ENCODE measurements at regions not wholly inside any gene's neighbourhood (a gene's known extent, or its start where the extent isn't known, plus 50 kb on each side); places are given as distances from the start of the nearest gene placed in this dataset.
"Not testable (repeated sequence)": the region's sequence is repeated elsewhere in the genome, so short reads cannot be mapped to it uniquely, and the experiment has no call there.

DNA sequence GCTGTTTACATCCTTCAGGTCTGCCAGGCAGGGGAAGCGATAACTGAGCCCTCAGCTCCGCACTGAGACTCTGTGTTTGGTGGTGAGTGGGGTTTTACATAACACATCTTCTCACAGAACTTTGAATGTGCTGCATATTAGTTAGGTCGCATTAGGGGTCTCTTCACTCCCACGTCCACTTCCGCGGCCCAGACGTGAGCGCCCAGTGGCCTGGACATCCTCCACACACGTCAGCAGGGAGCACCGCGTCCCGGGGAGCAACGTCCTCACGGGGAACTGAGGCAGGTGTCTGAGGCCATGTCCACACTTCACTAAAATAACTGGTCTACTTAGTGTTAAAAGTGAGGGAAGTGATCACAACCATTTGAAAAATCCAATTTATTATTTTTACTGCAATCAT is 100.4 kb upstream of the SATB2 start:
- no peak for DNase-seq (ENCODE audit: low read depth)

DNA sequence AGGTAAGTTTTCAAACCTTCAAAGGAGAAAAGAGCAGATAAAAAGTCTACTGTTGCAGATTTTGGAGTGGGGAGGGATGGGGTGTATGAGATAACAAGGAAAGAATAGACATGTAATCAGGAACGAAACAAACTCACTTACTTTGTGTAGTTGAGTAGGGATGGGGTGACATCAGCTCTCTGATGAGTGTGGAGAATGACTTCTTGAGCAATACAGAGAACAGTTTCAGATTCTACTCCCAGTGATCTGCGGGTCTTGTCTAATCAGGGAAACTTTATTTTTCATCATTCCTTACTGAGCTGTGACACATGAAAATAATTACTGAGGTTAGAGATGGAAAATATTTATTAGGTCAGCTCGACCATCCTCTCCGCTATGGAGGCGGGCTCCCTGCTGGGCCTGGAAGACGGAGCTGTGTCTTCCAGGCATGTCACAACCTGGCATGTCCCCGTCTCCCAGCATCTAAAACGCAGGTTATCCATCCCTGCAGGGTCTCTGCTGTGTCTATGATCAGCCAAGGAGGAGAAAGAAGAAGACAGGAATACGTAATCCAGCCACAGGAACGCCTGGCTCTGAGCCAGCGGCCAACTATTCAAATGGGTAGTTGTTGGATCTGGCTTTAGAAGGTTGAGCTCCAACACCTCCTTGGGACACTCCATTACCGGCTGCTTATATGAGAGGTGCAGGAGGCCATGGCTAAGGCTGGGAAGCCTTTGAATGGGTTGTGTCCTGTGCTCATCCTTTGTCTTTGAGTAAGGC is 99.0 kb upstream of the SATB2 start:
- DNase-seq (ENCODE audit: low read depth): no peak

DNA sequence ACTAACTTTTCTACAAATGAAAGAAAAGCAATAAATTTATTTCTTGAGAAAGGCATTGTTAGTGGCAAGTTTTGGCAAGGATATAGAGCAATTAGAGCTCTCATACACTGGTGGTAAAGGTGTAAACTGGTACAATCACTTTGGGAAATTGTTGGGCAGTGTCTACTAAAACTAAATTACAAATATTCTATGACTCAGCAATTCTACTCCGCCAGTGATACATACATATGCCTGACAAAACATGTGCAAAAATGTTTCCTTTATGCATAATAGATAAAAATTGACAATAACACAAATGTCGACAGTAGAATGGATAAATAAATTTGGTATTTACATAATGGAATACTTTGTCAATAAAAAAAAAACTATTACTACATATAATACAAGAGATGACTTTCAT is 96.3 kb upstream of the SATB2 start:
- DNase-seq (ENCODE audit: low read depth): no peak

DNA sequence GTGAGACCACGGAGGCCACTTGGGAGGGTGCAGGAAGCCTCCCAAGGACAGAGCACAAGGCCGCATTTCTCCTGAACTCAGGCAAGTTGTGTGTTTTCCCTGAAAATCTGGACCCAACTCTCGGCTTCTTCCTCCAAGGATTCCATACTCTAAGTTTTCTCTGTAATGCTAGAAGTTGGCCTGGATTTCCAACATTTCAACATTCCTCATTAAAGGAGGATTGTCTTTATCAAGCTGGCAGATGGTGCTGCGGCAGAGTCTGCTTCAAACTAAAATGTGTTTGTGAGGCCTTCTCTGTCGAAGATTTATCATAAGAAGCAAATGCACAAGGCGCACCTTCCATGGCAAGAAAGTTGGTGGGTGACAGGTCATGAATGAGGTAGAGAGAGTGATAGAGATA is 94.4 kb upstream of the SATB2 start:
- DNase-seq (ENCODE audit: low read depth): no peak

DNA sequence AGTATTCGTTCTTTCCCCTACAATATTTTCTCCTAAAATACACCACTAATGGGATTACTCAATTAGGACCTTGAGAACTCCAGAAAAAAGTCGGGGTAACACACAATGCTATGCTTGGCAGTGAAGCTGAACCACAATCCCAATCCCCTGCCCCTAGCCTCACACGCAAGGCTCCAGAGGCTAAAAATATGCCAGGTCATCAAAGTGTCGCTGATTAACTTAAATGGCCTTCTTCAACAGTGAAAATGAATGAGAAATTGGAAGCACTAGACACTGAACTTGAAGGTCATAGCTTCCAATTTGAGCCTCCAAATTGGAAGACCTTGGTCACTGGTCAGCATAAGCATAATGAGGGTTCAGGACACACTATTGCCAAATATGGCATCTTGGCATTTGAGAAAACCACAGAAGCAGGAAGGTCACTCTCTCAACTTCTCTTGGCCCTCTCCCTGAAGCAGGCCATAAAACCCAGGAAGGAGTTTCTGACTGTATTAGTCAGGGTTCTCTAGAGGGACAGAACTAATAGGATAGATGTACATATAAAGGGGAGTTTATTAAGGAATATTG is 86.0 kb upstream of the SATB2 start:
- no peak for DNase-seq (ENCODE audit: low read depth)

DNA sequence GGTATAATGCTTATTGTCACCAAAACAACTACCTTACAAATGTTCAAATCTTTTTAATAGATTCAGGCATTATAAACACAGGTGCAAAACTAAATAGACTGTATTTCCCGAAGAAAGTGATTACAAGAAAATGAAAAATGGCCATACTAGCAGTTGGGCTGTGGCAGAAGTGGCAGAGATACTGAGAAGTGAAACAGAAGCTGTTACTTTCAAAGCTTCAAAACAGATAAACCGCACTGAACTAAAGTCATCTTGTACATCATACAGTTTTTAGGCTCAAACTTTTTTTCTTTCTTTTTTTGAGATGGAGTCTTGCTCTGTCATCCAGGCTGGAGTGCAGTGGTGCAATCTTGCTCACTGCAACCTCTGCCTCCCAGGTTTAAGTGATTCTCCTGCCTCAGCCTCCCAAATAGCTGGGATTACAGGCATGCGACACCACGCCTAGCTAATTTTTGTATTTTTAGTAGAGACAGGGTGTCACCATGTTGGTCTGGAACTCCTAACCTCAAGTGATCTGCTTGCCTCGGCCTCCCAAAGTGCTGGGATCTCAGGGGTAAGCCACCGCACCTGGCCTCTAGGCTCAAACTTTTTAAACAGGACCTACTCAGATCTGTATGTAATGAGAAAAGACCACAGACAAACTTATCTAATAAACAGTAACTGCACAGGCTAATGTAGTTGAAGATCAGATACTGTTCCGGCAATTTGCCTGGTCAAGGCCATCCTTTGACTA is 77.9 kb upstream of the SATB2 start:
- no peak for DNase-seq (ENCODE audit: low read depth)

DNA sequence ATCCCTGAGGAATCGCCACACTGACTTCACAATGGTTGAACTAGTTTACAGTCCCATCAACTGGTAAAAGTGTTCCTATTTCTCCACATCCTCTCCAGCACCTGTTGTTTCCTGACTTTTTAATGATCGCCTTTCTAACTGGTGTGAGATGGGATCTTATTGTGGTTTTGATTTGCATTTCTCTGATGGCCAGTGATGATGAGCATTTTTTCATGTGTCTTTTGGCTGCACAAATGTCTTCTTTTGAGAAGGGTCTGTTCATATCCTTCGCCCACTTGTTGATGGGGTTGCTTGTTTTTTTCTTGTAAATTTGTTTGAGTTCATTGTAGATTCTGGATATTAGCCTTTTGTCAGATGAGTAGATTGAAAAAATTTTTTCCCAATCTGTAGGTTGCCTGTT is 76.1 kb upstream of the SATB2 start:
- DNase-seq (ENCODE audit: low read depth): not testable (repeated sequence)

DNA sequence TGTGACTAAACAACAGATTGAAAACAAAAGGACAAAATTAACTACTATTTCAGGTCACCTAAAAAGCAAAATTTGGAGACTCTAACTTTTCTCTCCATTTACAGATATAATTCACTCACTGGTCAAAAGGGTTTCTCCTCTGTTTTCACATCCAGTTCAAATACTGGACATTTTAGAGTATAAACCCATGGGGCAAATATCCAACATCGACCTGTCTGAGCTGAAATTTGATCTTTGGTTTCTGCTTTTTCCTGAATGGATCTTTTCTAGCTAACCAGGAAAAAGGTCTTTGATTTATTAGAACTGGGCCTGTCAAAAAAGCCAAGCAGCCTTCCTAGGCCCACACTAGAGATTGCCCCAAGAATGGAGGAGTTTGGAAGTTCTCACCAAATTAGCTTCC is 69.3 kb upstream of the SATB2 start:
- DNase-seq (ENCODE audit: low read depth): no peak

DNA sequence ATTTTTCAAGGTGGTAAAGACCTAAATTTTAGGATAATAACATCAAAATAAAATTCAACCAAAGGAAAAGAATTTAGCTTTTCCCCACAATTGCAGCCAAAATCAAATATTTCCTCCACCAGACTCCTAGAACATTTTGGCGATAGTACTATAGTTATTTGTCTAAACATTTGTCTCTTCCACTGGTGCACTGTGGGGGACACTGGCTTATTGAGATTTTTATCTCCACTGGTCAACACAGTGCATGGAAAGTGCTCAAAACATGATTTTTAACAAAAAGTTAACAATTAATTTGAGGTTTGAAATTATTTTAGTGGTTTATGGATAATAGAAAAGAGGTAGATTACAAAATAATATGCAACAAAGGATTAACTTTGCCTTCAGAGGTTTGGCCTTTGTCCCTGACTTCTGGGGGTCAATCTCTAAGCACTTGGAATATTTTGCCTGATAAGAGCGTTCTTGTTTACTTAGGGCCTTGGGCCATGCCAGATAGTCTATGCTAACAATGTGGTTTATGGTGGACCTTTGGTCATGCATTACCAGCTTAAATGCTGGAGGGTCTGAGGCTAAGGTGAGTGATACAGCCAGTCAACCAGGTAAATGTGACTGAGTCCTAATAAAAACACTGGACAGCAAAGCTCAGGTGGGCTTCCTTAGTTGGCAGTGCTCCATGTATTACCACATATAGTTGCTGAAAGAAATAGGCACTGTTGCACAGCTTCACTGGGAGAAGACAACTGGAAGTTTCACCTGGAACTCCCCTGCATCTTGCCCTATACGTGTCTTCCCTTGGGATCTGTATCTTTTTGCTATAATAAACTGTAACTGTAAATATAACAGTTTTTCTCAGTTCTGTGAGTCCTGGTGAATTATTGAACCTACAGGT is 67.2 kb upstream of the SATB2 start:
- no peak for DNase-seq (ENCODE audit: low read depth)

DNA sequence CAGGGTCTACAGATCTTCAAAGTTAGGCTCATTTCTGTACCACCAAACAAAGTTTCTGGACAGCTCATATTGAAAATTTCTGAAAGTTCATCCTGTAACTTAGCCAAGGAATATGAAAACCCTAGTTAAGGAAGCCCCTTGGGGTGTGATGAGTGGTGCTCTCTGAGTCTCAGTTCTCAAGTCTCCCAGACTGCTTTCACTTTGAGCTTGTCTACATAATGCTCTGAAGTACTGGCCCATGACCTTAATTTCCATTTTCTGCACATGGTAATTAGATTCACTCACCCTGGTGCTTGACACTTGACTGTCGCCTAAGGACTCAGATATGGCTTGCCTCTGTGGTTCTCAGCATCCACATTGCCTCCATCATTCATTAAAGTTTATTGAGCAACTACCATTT is 51.7 kb upstream of the SATB2 start:
- DNase-seq (ENCODE audit: low read depth): no peak
